Loucy (cell line): ENCODE measurements at regions not wholly inside any gene's neighbourhood (a gene's known extent, or its start where the extent isn't known, plus 50 kb on each side); places are given as distances from the start of the nearest gene placed in this dataset.

Source experiments
- H2AFZ ChIP-seq: fragments of 200-600 bp; sonication (generic); 2 replicates; pipeline ENCODE4 v1.6.0; 2016; ENCODE audit warnings: antibody characterized with exemption, mild to moderate bottlenecking, low read length, moderate library complexity
- H3F3A ChIP-seq: fragments of 200-600 bp; 2 replicates; pipeline ENCODE4 v1.6.0; 2016; ENCODE audit warnings: antibody characterized with exemption, low read depth, mild to moderate bottlenecking
- H3K27me3 ChIP-seq: fragments of 200-600 bp; sonication (generic); 2 replicates; pipeline ENCODE4 v1.6.1; 2014; ENCODE audit warnings: low read length, mild to moderate bottlenecking; ENCODE audit not compliant: insufficient read depth, poor library complexity, severe bottlenecking
- H3K36me3 ChIP-seq: fragments of 200-600 bp; sonication (generic); 2 replicates; pipeline ENCODE4 v1.6.1; 2016; ENCODE audit warnings: low read length; ENCODE audit not compliant: insufficient read depth
- H3K4me1 ChIP-seq: fragments of 200-600 bp; sonication (generic); 2 replicates; pipeline ENCODE4 v1.5.1; 2014; ENCODE audit warnings: low read length, mild to moderate bottlenecking; ENCODE audit not compliant: insufficient read depth, poor library complexity, severe bottlenecking
- H3K4me2 ChIP-seq: fragments of 200-600 bp; sonication (generic); 2 replicates; pipeline ENCODE4 v1.6.0; 2014; ENCODE audit warnings: antibody characterized with exemption, low read length, low read depth, mild to moderate bottlenecking; ENCODE audit not compliant: poor library complexity, severe bottlenecking
- H3K4me3 ChIP-seq: fragments of 200-600 bp; sonication (generic); 2 replicates; pipeline ENCODE4 v1.5.1; 2014; ENCODE audit warnings: low read length, mild to moderate bottlenecking, mixed read lengths; ENCODE audit not compliant: poor library complexity, severe bottlenecking
- H3K79me2 ChIP-seq: fragments of 200-600 bp; sonication (generic); 2 replicates; pipeline ENCODE4 v1.6.1; 2014; ENCODE audit warnings: low read length; ENCODE audit not compliant: insufficient read depth
- H3K9ac ChIP-seq: fragments of 200-600 bp; sonication (generic); 2 replicates; pipeline ENCODE4 v1.6.0; 2014; ENCODE audit warnings: mild to moderate bottlenecking, low read depth, low read length, moderate library complexity; ENCODE audit not compliant: poor library complexity, severe bottlenecking
- H3K9me2 ChIP-seq: fragments of 200-600 bp; sonication (generic); replicated peaks from 2 replicates; pipeline ENCODE4 v1.6.1; 2016; ENCODE audit warnings: low read depth, low read length, mixed read lengths
- H3K9me3 ChIP-seq: fragments of 200-600 bp; sonication (generic); 2 replicates; pipeline ENCODE4 v1.6.1; 2014; ENCODE audit warnings: mild to moderate bottlenecking, antibody characterized with exemption, low read length, low read depth; ENCODE audit not compliant: insufficient read depth
- H4K20me1 ChIP-seq: fragments of 200-600 bp; sonication (generic); 2 replicates; pipeline ENCODE4 v1.6.0; 2014; ENCODE audit warnings: antibody characterized with exemption, low read length, mild to moderate bottlenecking; ENCODE audit not compliant: insufficient read depth, poor library complexity, severe bottlenecking
- EZH2phosphoT487 ChIP-seq: fragments of 200-600 bp; IDR thresholded peaks from 2 replicates; pipeline ENCODE4 v1.6.1; 2018; ENCODE audit warnings: antibody characterized with exemption, mild to moderate bottlenecking, moderate library complexity, borderline replicate concordance
- TF ChIP-seq, protein P1 (sequence below): fragments of 200-600 bp; sonication (generic); conservative IDR thresholded peaks from 2 replicates; pipeline ENCODE4 v1.5.1; 2014; ENCODE audit warnings: mild to moderate bottlenecking, antibody characterized with exemption, low read length

DNA sequence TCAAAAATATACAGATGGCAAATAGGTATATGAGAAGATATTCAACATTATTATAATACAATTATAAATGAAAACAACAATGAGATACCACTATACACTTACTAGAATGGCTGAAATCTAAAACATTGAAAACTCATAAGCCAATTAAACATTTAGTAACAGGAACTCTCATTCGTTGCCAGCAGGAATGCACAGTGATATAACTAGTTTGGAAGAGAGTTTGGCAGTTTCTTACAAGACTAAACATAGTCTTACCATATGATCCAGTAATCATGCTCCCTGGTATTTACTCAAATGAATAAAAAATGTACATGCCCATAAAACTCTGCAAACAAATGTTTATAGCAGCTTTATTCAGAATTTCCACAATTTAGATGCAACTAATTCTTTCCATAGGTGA, 476.2 kb upstream of the COBL start:
- Histone ChIP-seq H3K9me3 (no peaks in the 10 kb centered on the region), H2AFZ (no peak overlapping the region), H3K9me2 (no peaks in the 10 kb centered on the region), H3K36me3 (no peaks in the 10 kb centered on the region), H3K9ac (no peak overlapping the region), H3K79me2 (no peaks in the 10 kb centered on the region), H3K4me3 (no peak overlapping the region), H3K4me2 (no peak overlapping the region), H3K4me1 (no peaks in the 10 kb centered on the region), H3K27me3 (no peaks in the 10 kb centered on the region), H4K20me1 (no peaks in the 10 kb centered on the region), H3F3A (no peaks in the 10 kb centered on the region)
- TF ChIP-seq EZH2phosphoT487: no peak
- TF ChIP-seq, protein P1, sequence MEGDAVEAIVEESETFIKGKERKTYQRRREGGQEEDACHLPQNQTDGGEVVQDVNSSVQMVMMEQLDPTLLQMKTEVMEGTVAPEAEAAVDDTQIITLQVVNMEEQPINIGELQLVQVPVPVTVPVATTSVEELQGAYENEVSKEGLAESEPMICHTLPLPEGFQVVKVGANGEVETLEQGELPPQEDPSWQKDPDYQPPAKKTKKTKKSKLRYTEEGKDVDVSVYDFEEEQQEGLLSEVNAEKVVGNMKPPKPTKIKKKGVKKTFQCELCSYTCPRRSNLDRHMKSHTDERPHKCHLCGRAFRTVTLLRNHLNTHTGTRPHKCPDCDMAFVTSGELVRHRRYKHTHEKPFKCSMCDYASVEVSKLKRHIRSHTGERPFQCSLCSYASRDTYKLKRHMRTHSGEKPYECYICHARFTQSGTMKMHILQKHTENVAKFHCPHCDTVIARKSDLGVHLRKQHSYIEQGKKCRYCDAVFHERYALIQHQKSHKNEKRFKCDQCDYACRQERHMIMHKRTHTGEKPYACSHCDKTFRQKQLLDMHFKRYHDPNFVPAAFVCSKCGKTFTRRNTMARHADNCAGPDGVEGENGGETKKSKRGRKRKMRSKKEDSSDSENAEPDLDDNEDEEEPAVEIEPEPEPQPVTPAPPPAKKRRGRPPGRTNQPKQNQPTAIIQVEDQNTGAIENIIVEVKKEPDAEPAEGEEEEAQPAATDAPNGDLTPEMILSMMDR: no peak

DNA sequence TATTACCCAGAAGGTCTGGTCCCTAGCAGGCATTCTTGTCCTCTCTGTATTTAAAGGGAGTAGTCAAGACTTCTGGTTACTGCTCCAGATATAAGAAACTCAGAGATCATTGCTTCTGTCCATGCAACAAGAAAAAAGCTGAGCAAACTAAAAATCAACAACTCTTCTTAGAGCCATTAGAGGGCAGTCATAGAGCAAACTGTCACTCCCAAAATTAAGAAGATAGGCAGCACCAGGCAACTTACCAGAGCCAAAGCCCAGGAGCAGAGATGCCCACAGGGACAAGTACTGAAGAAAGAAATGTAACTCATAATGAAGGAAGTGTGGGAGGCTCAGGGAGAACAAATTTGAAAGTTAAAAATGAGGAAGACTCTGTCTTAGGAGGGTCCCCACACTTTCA, 472.9 kb upstream of the COBL start:
- Histone ChIP-seq H3K9ac (no peak overlapping the region), H3K9me2 (no peaks in the 10 kb centered on the region), H2AFZ (no peak overlapping the region), H4K20me1 (no peaks in the 10 kb centered on the region), H3K4me1 (no peaks in the 10 kb centered on the region), H3K9me3 (no peaks in the 10 kb centered on the region), H3K27me3 (no peaks in the 10 kb centered on the region), H3K79me2 (no peaks in the 10 kb centered on the region), H3K4me2 (no peak overlapping the region), H3K36me3 (no peaks in the 10 kb centered on the region), H3K4me3 (no peak overlapping the region), H3F3A (no peaks in the 10 kb centered on the region)
- TF ChIP-seq EZH2phosphoT487: no peak
- TF ChIP-seq, protein P1: no peak

DNA sequence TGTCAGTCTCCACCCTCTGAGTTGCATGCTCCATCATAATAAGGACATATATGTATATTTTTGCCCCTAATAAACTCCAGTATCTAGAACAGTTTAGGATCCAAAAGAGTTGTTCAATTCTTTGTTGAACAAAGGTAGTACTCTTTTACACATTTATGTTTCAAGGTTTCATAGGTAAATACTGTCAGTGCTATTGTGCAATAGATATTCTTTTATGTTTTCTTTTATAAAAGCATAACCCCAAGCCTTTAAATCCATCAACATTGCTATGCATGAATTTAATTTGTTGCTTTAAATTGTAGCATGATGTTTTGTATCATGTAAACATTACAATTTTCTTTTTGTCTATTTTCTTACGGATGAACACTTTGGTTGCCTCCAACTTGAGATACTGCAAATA, 469.7 kb upstream of the COBL start:
- Histone ChIP-seq H3K79me2 (no peaks in the 10 kb centered on the region), H3K9me3 (no peaks in the 10 kb centered on the region), H3K9me2 (no peaks in the 10 kb centered on the region), H3K4me2 (no peak overlapping the region), H3K4me1 (no peaks in the 10 kb centered on the region), H3F3A (no peaks in the 10 kb centered on the region), H3K9ac (no peak overlapping the region), H3K27me3 (no peaks in the 10 kb centered on the region), H3K4me3 (no peak overlapping the region), H2AFZ (no peak overlapping the region), H3K36me3 (no peaks in the 10 kb centered on the region), H4K20me1 (no peaks in the 10 kb centered on the region)
- TF ChIP-seq, protein P1: no peak
- TF ChIP-seq EZH2phosphoT487: no peak
